ENCODE measurements at regions not wholly inside any gene's neighbourhood (a gene's known extent, or its start where the extent isn't known, plus 50 kb on each side); places are given as distances from the start of the nearest gene placed in this dataset.

- dilution Hi-C loops (cut with HindIII; ENCODE audit: low sequenced_read_pairs, unreplicated experiment), result no loop called here
- no peak overlapping the region for H3K14ac ChIP-seq (replicated peaks; ENCODE audit: low read depth, low read length)
- H4K91ac ChIP-seq (ENCODE audit: insufficient read depth, low read depth, low read length), result no peak overlapping the region
- no peaks in the 10 kb centered on the region for H3K4me1 ChIP-seq (ENCODE audit: control insufficient read depth, insufficient read depth, low read length)
- H3K18ac ChIP-seq (ENCODE audit: low read depth, low read length), result no peak overlapping the region
- TF ChIP-seq POLR2A (IDR thresholded peaks at IDR 0.05; ENCODE audit: low read depth, low read length), result no peak
- no peak for TF ChIP-seq MAFK (IDR thresholded peaks at IDR 0.05; ENCODE audit: low read depth, low read length)
- TF ChIP-seq CHD1 (IDR thresholded peaks at IDR 0.05; ENCODE audit: low read depth, low read length), result no peak
- no peak for TF ChIP-seq FOS (IDR thresholded peaks at IDR 0.05; ENCODE audit: low read depth, low read length)
- TF ChIP-seq SMC3 (IDR thresholded peaks at IDR 0.05; ENCODE audit: low read depth, low read length), result no peak
- TF ChIP-seq MAZ (IDR thresholded peaks at IDR 0.05; ENCODE audit: borderline replicate concordance, low read depth, low read length), result no peak
- TF ChIP-seq USF2 (IDR thresholded peaks at IDR 0.05; ENCODE audit: low read depth, low read length), result no peak
- TF ChIP-seq CTCF (conservative IDR thresholded peaks at IDR 0.05; ENCODE audit: low read depth, low read length), result no peak
- no peak for TF ChIP-seq NFE2L2 (IDR thresholded peaks at IDR 0.05; ENCODE audit: low read depth, low read length)
- TF ChIP-seq RCOR1 (IDR thresholded peaks at IDR 0.05; ENCODE audit: insufficient replicate concordance, low read length), result no peak
- TF ChIP-seq MXI1 (IDR thresholded peaks at IDR 0.05; ENCODE audit: borderline replicate concordance, low read depth, low read length), result no peak
- no peak for TF ChIP-seq RFX5 (IDR thresholded peaks at IDR 0.05; ENCODE audit: low read depth, low read length)
- no peak for TF ChIP-seq CEBPB (IDR thresholded peaks at IDR 0.05; ENCODE audit: low read depth, low read length)
- no peak for TF ChIP-seq RAD21 (IDR thresholded peaks at IDR 0.05; ENCODE audit: low read length)
- TF ChIP-seq ELK1 (IDR thresholded peaks at IDR 0.05; ENCODE audit: borderline replicate concordance, low read depth, low read length), result no peak
- TF ChIP-seq BHLHE40 (IDR thresholded peaks at IDR 0.05; ENCODE audit: low read depth, low read length), result no peak
- no peak overlapping the region for H3K27ac ChIP-seq (ENCODE audit: insufficient read depth, low read length)
- H2BK15ac ChIP-seq (ENCODE audit: low read depth, low read length), result no peak overlapping the region
- no peaks in the 10 kb centered on the region for H3K9me3 ChIP-seq (ENCODE audit: control insufficient read depth, insufficient read depth, low read length)
- H2AK5ac ChIP-seq (ENCODE audit: low read depth, low read length), result no peak overlapping the region
- intact Hi-C loops (cut with micrococcal nuclease), result no loop called here
- in situ Hi-C loops (cut with MboI; ENCODE audit: low sequenced_read_pairs), result no loop called here
- H3K4ac ChIP-seq (ENCODE audit: low read depth, low read length), result no peak overlapping the region
- H3K56ac ChIP-seq (ENCODE audit: extremely low read depth, insufficient read depth, low read length), result no peak overlapping the region
- H3K23ac ChIP-seq (ENCODE audit: low read depth, low read length), result no peak overlapping the region
- BruUV-seq (replicated peaks), result no TSS peak
- H2AK9ac ChIP-seq (replicated peaks; ENCODE audit: low read depth, low read length, poor library complexity), result no peak overlapping the region
- H2BK20ac ChIP-seq (ENCODE audit: low read depth, low read length), result no peak overlapping the region
- H3K9me1 ChIP-seq (ENCODE audit: insufficient read depth, low read length), result no peaks in the 10 kb centered on the region
- DNase-seq (no peak), ATAC-seq (ENCODE audit: low read depth) (no peak)
- no peaks in the 10 kb centered on the region for H3K79me1 ChIP-seq (ENCODE audit: low read depth in 1 of 2, low read length in 2 of 2)
- ChIA-PET POLR2A (ENCODE audit: unreplicated experiment) (no interaction called here), CTCF (no interaction called here)
- no peak overlapping the region for H3K9ac ChIP-seq (ENCODE audit: low read depth, low read length)
- no peak overlapping the region for H3K4me2 ChIP-seq (ENCODE audit: low read depth, low read length)
- no peak overlapping the region for H2BK120ac ChIP-seq (ENCODE audit: low read depth, low read length)
- H4K8ac ChIP-seq (ENCODE audit: low read depth in 2 of 2, low read length in 2 of 2), result no peak overlapping the region
- H2BK5ac ChIP-seq (ENCODE audit: low read depth, low read length, poor library complexity, severe bottlenecking), result no peak overlapping the region
- no peak overlapping the region for H3K4me3 ChIP-seq (ENCODE audit: insufficient read depth, low read depth, low read length)
- H2AFZ ChIP-seq (replicated peaks; ENCODE audit: low read length, poor library complexity), result no peak overlapping the region
- H4K5ac ChIP-seq (ENCODE audit: low read depth, low read length), result no peak overlapping the region
- H4K20me1 ChIP-seq (ENCODE audit: insufficient read depth, low read length), result no peaks in the 10 kb centered on the region
- no peaks in the 10 kb centered on the region for H3K36me3 ChIP-seq (ENCODE audit: control insufficient read depth, insufficient read depth, low read length)
- no peaks in the 10 kb centered on the region for H3K27me3 ChIP-seq (ENCODE audit: control insufficient read depth, insufficient read depth, low read length)
Measured at GRCh38 chr12:63238892-63239291, 87.9 kb upstream of the AVPR1A start.
